Adrenal gland (tissue), 5 donors: ENCODE measurements at regions not wholly inside any gene's neighbourhood (a gene's known extent, or its start where the extent isn't known, plus 50 kb on each side); places are given as distances from the start of the nearest gene placed in this dataset.

Source experiments
- POLR2A ChIP-seq, 2 donors: fragments of 450-650 bp; IDR thresholded peaks; one replicate each; pipeline ENCODE4 v1.6.1; 2017; ENCODE audit warnings: antibody characterized with exemption in 2 of 2, mild to moderate bottlenecking in 2 of 2, moderate library complexity in 1 of 2
- TF ChIP-seq, protein P1 (sequence below), 6 experiments: fragments of 450-650 bp in 4 of 6; fragments of 200-600 bp in 2 of 6; sonication (generic) in 1 of 6; IDR thresholded peaks; 1 replicate in 5 of 6; 2 replicates in 1 of 6; pipeline versions ENCODE4 v1.5.1 to v1.8.0; 2016 to 2021; ENCODE audit warnings: antibody characterized with exemption in 6 of 6, mild to moderate bottlenecking in 2 of 6, moderate library complexity in 1 of 6
- donor health status: DM: no; HTN: no; CAD: no.

DNA sequence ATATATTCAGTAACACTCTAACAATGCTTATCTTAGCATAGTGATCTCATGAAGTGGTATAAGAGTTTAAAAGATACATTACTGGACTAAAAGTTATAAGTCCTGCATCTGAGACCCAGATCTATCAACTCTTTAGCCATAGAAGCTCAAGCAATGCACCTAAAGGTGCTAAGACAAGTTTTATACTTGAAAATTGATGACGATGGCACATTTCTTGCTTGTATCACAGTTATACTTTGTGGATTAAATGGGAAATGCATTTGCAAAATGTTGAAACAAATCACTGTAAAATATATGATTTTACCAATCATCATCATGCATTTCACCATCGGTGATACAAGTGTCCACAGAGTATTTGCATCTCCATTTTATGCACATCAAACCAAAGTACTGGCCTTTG is 525.3 kb upstream of the ZNF385D start:
- TF ChIP-seq, protein P1, sequence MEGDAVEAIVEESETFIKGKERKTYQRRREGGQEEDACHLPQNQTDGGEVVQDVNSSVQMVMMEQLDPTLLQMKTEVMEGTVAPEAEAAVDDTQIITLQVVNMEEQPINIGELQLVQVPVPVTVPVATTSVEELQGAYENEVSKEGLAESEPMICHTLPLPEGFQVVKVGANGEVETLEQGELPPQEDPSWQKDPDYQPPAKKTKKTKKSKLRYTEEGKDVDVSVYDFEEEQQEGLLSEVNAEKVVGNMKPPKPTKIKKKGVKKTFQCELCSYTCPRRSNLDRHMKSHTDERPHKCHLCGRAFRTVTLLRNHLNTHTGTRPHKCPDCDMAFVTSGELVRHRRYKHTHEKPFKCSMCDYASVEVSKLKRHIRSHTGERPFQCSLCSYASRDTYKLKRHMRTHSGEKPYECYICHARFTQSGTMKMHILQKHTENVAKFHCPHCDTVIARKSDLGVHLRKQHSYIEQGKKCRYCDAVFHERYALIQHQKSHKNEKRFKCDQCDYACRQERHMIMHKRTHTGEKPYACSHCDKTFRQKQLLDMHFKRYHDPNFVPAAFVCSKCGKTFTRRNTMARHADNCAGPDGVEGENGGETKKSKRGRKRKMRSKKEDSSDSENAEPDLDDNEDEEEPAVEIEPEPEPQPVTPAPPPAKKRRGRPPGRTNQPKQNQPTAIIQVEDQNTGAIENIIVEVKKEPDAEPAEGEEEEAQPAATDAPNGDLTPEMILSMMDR (IDR thresholded peaks at IDR 0.05) = no peak
- no peak for TF ChIP-seq POLR2A (IDR thresholded peaks at IDR 0.05)
